ENCODE measurements at regions not wholly inside any gene's neighbourhood (a gene's known extent, or its start where the extent isn't known, plus 50 kb on each side); places are given as distances from the start of the nearest gene placed in this dataset.

DNA sequence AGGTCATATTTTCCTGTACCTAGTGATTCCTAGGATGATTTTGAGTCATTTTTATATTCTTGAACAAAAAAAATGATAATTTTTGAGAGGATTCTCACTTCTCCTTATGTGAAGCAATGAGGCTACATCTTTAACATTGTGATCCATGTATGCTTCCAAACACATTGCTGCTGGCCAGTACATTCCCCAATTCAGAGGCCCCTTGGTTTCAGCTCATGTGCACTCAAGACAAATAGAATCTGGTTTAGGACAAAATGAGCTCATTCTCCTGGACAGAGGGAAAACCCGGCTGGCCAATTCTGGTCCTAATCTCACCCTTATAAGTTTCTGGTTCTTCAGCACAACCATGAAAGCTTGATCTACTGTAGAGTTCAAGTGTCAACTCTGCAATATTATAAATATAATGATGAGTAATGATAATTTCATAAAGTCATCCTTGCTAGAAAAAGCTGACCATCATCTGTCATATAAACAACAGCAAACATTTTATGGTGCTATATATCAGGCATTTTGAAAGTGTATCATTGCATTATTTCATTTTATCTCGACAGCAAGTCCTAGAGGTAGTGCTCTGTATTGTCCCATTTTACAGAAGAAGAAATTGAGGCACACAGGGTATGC lies 139.1 kb upstream of the ZNF366 start:
- TF ChIP-seq, protein P1, sequence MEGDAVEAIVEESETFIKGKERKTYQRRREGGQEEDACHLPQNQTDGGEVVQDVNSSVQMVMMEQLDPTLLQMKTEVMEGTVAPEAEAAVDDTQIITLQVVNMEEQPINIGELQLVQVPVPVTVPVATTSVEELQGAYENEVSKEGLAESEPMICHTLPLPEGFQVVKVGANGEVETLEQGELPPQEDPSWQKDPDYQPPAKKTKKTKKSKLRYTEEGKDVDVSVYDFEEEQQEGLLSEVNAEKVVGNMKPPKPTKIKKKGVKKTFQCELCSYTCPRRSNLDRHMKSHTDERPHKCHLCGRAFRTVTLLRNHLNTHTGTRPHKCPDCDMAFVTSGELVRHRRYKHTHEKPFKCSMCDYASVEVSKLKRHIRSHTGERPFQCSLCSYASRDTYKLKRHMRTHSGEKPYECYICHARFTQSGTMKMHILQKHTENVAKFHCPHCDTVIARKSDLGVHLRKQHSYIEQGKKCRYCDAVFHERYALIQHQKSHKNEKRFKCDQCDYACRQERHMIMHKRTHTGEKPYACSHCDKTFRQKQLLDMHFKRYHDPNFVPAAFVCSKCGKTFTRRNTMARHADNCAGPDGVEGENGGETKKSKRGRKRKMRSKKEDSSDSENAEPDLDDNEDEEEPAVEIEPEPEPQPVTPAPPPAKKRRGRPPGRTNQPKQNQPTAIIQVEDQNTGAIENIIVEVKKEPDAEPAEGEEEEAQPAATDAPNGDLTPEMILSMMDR (IDR thresholded peaks at IDR 0.05 in 8 of 11, conservative IDR thresholded peaks at IDR 0.05 in 3 of 11) = no peak
- TF ChIP-seq POLR2AphosphoS5 (IDR thresholded peaks at IDR 0.05) (no peak), POLR2A (IDR thresholded peaks at IDR 0.05) (no peak)
- DNase-seq = no peak
- no peaks in the 10 kb centered on the region for H3K4me1 ChIP-seq
- H3K9me3 ChIP-seq = no peaks in the 10 kb centered on the region
- intact Hi-C loops (cut with DNase I; ENCODE audit: low total_unique reads) = no loop called here
- no peak overlapping the region for H3K27ac ChIP-seq
- H3K27me3 ChIP-seq (replicated peaks in 1 of 7) = no peaks in the 10 kb centered on the region
- H3K36me3 ChIP-seq = no peaks in the 10 kb centered on the region
- no peak overlapping the region for H3K4me3 ChIP-seq
- WGBS, 5 donors = 81 to 93% (median 83%) methylated on average over 2 of the region's 2 CpGs

DNA sequence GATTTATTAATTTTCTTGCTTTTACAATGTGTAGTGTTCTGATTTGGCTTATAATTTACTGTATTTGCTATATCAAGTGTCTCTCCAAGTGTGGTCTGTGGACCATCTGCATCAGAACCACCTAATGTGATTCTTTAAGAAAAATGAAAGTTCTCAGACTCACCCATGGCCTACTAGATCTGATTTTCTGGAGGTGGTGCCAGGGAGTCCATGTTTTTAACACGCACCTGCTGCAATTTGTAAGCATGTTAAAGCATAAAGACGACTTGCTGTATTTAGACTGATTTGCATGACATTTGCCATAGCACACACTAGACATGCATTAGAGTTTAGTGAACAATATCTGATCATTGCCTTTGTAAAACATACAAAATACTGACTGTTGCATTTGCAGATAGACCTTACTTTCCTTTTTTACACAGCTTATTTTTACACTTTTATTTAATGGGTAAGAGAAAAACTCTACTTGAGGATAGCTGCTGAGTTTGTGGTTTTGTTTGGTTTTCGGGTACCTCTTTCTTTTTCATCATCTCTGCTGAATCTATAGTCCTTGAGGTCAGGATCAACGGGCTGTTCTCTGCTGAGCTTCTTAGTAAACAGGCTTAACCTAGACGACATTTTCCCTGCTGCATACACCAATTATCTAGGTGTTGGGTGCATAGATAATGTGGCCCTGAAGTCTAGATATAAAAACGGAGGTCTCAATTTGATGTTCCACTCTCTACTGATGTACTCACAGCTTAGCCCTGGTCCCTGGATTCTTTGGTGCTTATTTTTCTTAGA lies 138.0 kb upstream of the ZNF366 start:
- TF ChIP-seq, protein P1 (IDR thresholded peaks at IDR 0.05 in 8 of 11, conservative IDR thresholded peaks at IDR 0.05 in 3 of 11) = no peak
- TF ChIP-seq POLR2A (IDR thresholded peaks at IDR 0.05) (no peak), POLR2AphosphoS5 (IDR thresholded peaks at IDR 0.05) (no peak)
- Histone ChIP-seq H3K9me3 (no peaks in the 10 kb centered on the region), H3K4me1 (no peaks in the 10 kb centered on the region), H3K4me3 (no peak overlapping the region), H3K27ac (no peak overlapping the region), H3K36me3 (no peaks in the 10 kb centered on the region), H3K27me3 (replicated peaks in 1 of 7) (no peaks in the 10 kb centered on the region)
- intact Hi-C loops (cut with DNase I; ENCODE audit: low total_unique reads) = no loop called here
- 77 to 90% (median 84%) methylated on average over 6 of the region's 6 CpGs for WGBS, 5 donors
- DNase-seq = no peak

DNA sequence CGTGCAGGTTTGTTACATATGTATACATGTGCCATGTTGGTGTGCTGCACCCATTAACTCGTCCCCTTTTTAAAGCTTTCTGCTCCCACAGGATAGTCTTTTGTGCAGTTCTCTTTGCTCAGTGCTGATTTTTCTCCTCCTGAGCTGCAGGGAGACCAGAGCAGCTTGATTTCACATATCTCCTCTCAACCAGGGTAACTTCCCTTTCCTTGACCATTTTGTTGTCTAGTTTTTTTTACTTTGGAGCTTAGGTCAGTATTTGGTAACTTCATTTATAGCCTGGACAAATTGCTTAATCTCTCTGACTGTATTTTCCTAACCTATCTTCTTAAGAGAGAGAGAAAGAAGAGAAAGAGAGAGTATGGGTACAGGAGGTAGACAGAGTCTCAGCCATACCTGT lies 137.1 kb upstream of the ZNF366 start:
- intact Hi-C loops (cut with DNase I; ENCODE audit: low total_unique reads) = no loop called here
- TF ChIP-seq POLR2A (IDR thresholded peaks at IDR 0.05) = no peak
- DNase-seq = no peak
- H3K27ac ChIP-seq = no peak overlapping the region
- no peaks in the 10 kb centered on the region for H3K9me3 ChIP-seq
- no peak overlapping the region for H3K4me3 ChIP-seq
- WGBS, 5 donors = 76 to 89% (median 82%) methylated on average over 2 of the region's 2 CpGs
- no peaks in the 10 kb centered on the region for H3K36me3 ChIP-seq
- no peaks in the 10 kb centered on the region for H3K4me1 ChIP-seq
- H3K27me3 ChIP-seq (replicated peaks in 1 of 7) = no peaks in the 10 kb centered on the region

DNA sequence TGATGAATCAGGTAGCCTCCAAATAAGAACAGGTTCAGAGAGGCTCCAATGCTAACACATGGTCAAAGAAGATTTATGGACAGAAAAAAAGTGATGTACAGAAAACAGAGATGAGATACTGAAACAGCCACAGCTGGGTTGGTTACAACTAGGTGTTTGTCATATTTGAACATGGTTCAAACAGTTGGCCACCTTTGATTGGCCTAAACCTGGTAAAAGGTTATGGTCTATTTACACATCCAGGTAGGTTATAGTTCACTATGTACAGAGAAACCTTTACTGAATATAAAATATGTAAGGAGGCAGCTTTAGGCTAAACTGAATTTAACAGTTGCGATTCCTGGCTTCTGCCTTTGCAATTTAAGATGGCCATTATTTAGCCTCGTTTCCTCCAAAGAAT lies 134.0 kb upstream of the ZNF366 start:
- WGBS, 5 donors = 92 to 97% (median 95%) methylated on average over 2 of the region's 2 CpGs
- H3K4me1 ChIP-seq = no peaks in the 10 kb centered on the region
- no peaks in the 10 kb centered on the region for H3K9me3 ChIP-seq
- no peaks in the 10 kb centered on the region for H3K27me3 ChIP-seq (replicated peaks in 1 of 7)
- H3K27ac ChIP-seq = no peak overlapping the region
- intact Hi-C loops (cut with DNase I; ENCODE audit: low total_unique reads) = no loop called here
- no peaks in the 10 kb centered on the region for H3K36me3 ChIP-seq
- TF ChIP-seq, protein P1 (IDR thresholded peaks at IDR 0.05 in 8 of 11, conservative IDR thresholded peaks at IDR 0.05 in 3 of 11) = no peak
- TF ChIP-seq POLR2AphosphoS5 (IDR thresholded peaks at IDR 0.05) (no peak), POLR2A (IDR thresholded peaks at IDR 0.05) (no peak)
- no peak overlapping the region for H3K4me3 ChIP-seq
- DNase-seq = no peak
